T1000 (cell line): ENCODE measurements at regions not wholly inside any gene's neighbourhood (a gene's known extent, or its start where the extent isn't known, plus 50 kb on each side); places are given as distances from the start of the nearest gene placed in this dataset.

Experiments used
- DNase-seq: peaks from one replicate; lab custom pipeline; 2025; ENCODE audit warnings: mixed read lengths; lab: John Stamatoyannopoulos, UW

DNA sequence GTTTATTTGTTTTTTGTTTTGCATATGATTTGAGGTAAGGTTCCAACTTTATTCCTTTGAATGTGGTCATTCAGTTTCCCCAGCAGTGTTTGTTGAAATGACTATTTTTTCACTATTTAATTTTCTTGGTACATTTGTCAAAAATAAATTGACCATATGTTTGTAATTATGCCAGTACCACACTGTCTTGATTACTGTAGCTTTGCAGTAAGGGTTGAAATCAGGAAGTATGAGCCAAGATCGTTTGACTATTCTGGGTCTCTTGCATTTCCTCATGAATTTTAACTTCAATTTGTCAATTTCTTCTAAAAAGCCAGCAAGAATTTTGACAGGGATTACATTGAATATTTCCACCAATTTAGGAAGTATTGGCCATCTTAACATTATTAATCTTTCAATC lies 199.3 kb upstream of the PPFIA2 start:
- no peak for DNase-seq

DNA sequence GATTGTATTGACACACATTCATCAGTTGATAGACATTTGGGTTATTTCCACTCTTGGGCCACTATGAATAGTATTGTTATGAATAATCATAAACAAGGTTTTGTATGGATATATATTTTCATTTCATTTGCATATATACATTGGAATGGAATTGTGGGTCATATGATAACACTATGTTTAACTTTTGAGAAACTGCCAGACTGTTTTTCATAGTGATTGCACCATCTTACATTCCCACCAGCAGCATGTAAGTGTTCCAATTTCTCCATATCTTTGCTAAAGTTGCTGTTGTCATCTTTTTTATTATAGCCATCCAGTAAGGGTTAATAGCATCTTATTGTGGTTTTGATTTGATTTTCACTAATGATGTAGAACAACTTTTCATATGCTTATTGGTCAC lies 198.5 kb upstream of the PPFIA2 start:
- DNase-seq: no peak

- DNase-seq: no peak
Observed at GRCh38 chr12:81956468-81956860, 197.3 kb upstream of the PPFIA2 start.

- DNase-seq: no peak
Observed at GRCh38 chr12:81953541-81953940, 194.4 kb upstream of the PPFIA2 start.

DNA sequence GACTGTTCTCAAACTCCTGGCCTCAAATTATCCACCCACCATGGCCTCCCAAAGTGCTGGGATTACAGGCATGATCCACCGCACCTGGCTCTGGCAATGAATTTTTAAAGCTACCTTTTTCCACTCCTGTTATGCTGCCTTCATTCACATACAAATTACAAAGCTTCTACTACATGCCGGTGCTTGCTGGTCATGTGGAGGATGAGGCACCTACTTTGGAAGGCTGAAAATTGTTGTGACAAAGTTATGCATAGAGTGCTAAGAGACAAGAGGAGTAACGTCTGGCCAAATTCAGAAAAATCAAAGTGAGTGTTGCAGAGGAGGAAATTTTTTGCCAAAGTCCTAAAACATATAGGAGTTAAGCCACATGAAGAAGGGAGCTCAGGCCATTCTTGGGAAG lies 191.7 kb upstream of the PPFIA2 start:
- no peak for DNase-seq

GRCh38 chr12:81949841-81950308 lies 190.7 kb upstream of the PPFIA2 start:
- no peak for DNase-seq

GRCh38 chr12:81949416-81949815 lies 190.3 kb upstream of the PPFIA2 start:
- no peak for DNase-seq

DNA sequence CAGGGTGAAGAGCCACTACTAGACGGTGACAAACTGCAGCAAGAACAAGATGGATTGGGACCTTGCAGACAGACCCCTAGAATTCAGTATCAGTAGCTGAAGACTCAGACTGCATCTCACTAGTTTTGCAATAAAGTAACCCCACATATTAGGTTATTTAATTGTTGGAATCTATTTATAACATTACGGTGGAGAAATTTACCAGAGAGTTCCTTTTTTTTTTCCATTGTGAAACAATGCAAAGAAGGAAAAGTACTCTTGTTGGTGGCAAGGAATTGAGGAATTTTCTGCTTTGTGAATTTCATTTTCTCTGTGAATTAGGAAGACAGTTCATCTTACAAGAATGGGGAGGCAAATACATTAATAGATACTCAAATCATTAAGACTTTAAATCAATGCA lies 185.7 kb upstream of the PPFIA2 start:
- no peak for DNase-seq

DNA sequence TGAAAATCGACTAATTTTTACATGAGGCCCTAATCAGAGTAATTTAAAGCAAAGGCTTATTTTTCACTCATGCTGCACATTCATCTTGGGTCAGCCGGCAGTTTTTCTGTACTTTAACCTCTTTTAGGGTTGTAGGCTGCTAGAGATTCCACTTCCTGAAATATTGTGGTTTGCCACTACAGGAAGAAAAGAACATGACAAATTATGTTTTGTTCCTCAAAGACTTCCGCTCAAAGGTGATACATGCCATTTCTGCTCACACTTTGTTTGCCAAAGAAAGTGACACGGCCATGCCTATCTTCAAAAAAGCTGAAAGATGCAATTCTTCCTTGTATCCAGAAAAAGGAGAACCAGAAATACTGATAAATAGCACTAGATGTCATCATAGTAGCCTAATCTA lies 183.4 kb upstream of the PPFIA2 start:
- no peak for DNase-seq

- no peak for DNase-seq
Observed at GRCh38 chr12:81930037-81930436, 170.9 kb upstream of the PPFIA2 start.

DNA sequence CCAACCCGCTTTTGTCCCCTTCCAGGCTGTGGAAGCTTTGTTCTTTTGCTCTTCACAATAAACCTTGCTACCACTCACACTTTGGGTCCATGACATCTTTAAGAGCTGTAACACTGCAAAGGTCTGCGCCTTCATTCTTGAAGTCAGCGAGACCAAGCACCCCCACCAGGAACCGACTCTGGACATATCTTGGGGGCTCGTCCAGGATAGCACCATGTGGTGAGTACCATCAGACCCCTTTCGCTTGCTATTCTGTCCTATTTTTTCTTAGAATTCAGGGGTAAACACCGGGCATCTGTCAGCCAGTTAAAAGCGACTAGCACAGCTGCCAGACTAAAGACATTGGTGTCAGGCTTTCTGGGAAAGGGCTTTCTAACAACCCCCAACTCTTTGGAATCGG lies 137.6 kb upstream of the PPFIA2 start:
- no peak for DNase-seq

DNA sequence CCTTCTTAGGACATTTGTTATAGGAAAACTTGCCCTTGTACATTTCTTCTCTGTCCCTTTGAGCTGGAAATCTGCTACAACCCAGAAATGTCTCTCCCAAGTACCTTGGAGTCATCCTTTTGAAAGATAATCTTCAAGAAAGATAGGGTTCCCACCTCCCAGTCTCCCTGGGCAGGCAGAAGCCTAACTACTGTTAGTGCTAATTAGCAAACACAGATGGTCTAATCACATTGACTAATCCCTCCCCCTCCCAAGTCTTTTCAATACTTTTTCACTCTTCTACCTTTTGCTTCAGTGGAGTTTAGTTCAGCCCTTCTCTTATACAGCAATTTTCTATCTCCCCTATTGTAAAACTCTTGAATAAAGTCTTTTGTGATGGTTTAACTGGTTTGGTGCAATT lies 129.8 kb upstream of the PPFIA2 start:
- no peak for DNase-seq

- no peak for DNase-seq
Observed at GRCh38 chr12:81888106-81888740, 129.1 kb upstream of the PPFIA2 start.

DNA sequence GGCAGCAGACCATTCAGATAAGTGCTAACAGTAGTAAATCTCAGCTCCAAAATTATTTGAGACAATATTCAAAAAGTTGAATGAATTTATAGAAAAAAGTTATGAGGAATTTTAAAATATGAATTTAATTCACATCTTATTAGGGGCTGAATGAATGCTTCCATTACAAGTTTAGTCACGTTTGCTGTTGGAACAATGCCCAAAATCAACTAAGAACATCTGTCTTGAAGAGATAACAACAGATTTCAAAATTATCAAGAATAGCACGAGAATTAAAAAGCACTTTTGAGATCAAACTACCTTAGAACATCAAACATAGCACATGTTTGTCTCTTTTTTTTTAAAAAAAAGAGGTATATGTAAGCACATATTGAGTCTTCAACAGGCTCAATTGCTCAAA lies 115.4 kb upstream of the PPFIA2 start:
- no peak for DNase-seq

GRCh38 chr12:81874166-81874565 lies 115.0 kb upstream of the PPFIA2 start:
- DNase-seq: no peak

DNA sequence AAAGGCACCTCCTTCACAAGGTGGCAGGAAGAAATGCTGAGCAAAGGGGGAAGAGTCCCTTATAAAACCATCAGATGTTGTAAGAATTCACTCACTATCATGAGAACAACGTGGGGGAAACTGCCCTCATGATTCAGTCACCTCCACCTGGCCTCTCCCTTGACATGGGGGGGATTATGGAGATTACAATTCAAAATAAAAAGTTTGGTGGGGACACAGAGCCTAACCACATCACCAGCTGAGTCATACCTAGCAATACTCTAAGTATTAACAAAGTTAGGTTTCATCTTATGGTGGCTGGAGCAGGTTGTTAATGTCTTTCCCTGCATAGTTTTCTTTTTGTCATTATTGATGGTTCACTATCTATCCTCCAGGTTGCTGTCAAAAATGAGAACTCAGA lies 113.2 kb upstream of the PPFIA2 start:
- no peak for DNase-seq

DNA sequence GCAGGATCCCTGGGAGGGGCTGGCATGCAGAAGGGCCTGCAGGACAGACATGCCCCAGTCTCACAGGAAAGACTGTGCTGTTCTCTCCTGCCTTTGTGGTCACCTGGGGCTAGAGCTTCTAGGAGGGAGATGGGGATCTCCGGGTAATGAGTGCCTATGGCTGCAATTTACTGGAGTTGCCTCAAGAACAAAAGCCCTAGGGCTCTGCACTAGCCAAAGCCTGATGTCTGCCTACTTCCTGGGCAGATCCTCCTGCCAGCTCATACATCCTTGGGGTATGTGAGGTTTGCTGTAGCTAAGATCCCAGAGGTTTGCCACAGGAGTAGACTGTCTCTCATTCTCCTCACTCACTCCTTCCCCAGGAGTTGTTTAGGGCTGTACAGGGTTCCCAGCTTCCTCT lies 106.9 kb upstream of the PPFIA2 start:
- DNase-seq: no peak

GRCh38 chr12:81863406-81863805 lies 104.3 kb upstream of the PPFIA2 start:
- DNase-seq: no peak

- DNase-seq: no peak
Observed at GRCh38 chr12:81859521-81859920, 100.4 kb upstream of the PPFIA2 start.

DNA sequence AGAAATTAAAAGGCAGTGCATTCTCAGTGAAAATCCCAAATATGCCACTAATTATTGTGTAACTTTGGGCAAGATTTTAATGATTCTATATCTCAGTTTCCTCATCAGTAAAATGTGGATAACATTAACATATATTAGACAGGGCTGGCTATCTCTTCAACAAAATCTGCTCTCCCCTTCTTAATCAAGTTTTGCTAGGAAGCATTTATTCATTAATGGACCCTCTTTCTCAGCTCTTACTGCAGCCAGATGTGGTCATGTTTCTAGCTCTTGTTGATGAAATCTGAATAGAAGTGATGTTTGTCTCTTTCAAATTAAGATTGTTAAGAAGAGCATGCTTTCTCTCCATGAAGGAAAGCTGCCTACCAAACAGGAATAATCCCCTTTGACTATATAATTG lies 84.4 kb upstream of the PPFIA2 start:
- no peak for DNase-seq

DNA sequence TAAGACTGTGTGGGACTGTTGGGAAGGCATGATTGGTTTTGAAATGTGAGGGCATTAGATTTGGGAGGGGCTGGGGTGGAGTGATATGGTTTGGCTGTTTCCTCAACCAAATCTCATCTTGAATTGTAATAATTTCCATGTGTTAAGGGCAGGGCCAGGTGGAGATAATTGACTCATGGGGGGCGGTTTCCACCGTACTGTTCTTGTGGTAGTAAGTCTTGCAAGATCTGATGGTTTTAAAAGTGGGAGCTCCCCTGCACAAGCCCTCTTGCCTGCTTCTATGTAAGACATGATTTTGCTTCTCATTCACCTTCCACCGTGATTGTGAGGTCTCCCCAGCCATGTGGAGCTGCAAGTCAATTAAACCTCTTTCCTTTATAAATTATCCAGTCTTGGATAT lies 76.6 kb upstream of the PPFIA2 start:
- no peak for DNase-seq

GRCh38 chr12:81819991-81820633 lies 61.0 kb upstream of the PPFIA2 start:
- no peak for DNase-seq

- no peak for DNase-seq
Observed at GRCh38 chr12:81815611-81816010, 56.5 kb upstream of the PPFIA2 start.

DNA sequence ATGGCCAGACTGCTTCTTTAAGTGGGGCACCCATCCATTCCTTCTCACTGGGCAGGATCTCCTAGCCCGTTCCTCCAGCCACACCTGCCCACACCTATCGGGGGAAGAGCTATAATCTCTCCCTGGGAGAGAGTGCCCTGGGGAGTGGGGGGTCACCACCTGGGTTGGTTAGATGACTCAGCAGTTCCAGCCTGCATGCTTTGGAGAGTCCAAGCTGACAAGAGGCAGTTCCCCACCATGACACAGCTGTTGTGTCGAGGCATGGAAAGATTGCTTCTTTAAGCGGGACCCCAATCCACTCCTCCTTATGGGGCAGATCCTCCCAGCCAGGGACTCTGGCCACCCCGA lies 52.6 kb upstream of the PPFIA2 start:
- DNase-seq: no peak
